Body of pancreas (tissue), 4 donors: ENCODE measurements at regions not wholly inside any gene's neighbourhood (a gene's known extent, or its start where the extent isn't known, plus 50 kb on each side); places are given as distances from the start of the nearest gene placed in this dataset.

Experiments used
- CTCF ChIP-seq, 7 experiments: fragments of 450-650 bp in 4 of 7; fragments of 200-600 bp in 3 of 7; sonication (generic) in 3 of 7; IDR thresholded peaks; one replicate each; pipeline ENCODE4 v1.5.1; 2016 to 2019; ENCODE audit warnings: antibody characterized with exemption in 7 of 7
- POLR2A ChIP-seq, 3 donors: fragments of 450-650 bp; IDR thresholded peaks; one replicate each; pipeline ENCODE4 v1.6.1; 2016; ENCODE audit warnings: antibody characterized with exemption in 3 of 3, mild to moderate bottlenecking in 2 of 3

DNA sequence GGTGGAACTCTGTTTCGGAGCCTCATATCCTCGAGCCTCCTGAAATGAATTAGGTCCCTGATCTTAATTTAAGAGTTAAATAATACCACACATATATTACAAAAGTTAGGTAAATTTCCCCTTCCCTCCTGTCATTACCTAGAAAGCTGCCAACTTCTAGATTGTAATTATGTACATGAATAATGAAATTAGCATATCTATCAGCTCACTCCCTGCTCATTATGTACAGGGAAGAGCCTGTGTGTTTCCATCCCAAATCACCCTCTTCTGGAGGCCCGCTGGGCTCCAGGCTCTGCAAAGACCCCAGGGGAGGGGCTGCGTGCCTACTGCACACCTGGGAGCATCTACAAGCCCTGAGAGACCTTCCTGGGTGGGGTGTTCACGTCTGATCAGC lies 384.1 kb downstream of the MN1 start:
- TF ChIP-seq CTCF (IDR thresholded peaks at IDR 0.05) (no peak), POLR2A (IDR thresholded peaks at IDR 0.05) (no peak)
